Mucosa of descending colon (tissue), 3 donors: ENCODE measurements at regions not wholly inside any gene's neighbourhood (a gene's known extent, or its start where the extent isn't known, plus 50 kb on each side); places are given as distances from the start of the nearest gene placed in this dataset.

Experiments
- ATAC-seq: fragments of 200-7000 bp; cut with Tn5 transposase; one replicate; pipeline ENCODE4 v1.9.1; 2020; ENCODE audit warnings: mild to moderate bottlenecking, moderate library complexity
- DNase-seq, 3 donors: peaks; one replicate each; pipeline ENCODE4 v3.0.0-alpha.2; 2020
- H3K36me3 ChIP-seq: fragments of 200-600 bp; one replicate; pipeline ENCODE4 v1.8.0; 2021; ENCODE audit warnings: low read depth, mild to moderate bottlenecking
- H3K4me1 ChIP-seq: fragments of 200-600 bp; one replicate; pipeline ENCODE4 v1.8.0; 2021; ENCODE audit warnings: low read depth, mild to moderate bottlenecking
- H3K4me3 ChIP-seq: fragments of 200-600 bp; one replicate; pipeline ENCODE4 v1.8.0; 2021; ENCODE audit warnings: mild to moderate bottlenecking
- H3K9me3 ChIP-seq: fragments of 200-600 bp; one replicate; pipeline ENCODE4 v1.8.0; 2021; ENCODE audit warnings: mild to moderate bottlenecking
- CTCF ChIP-seq: fragments of 200-600 bp; IDR thresholded peaks from one replicate; pipeline ENCODE4 v1.8.0; 2022; ENCODE audit warnings: antibody characterized with exemption, mild to moderate bottlenecking
- intact Hi-C, 2 donors: fragments of 100-400 bp; cut with DNase I in 1 of 2; cut with micrococcal nuclease in 1 of 2; formaldehyde crosslinking; loops; one replicate each; pipeline versions ENCODE4 v1.11.0 to v1.11.1; 2022; cut with DNase I, micrococcal nuclease
- donor health status: DM: no; HTN: no; CAD: no; lungs with moderate emphysema.
- donor health status: DM: no; HTN: no; CAD: no.
- donor health status: DM: no; HTN: yes; CAD: no.

- intact Hi-C loops = no loop called here
- Histone ChIP-seq H3K36me3 (no peaks in the 10 kb centered on the region), H3K4me1 (no peaks in the 10 kb centered on the region), H3K4me3 (no peak overlapping the region), H3K9me3 (no peaks in the 10 kb centered on the region)
- peak in 1 of 3 donors; percentile 33 for DNase-seq
- ATAC-seq = no peak
- no peak for TF ChIP-seq CTCF
These were observed 93.3 kb downstream of the HMX1 start for GRCh38 chr4:8778291-8778690.

- peak in 1 of 3 donors; percentile 19 for DNase-seq
- no peak for ATAC-seq
- Histone ChIP-seq H3K4me1 (no peaks in the 10 kb centered on the region), H3K36me3 (no peaks in the 10 kb centered on the region), H3K9me3 (no peaks in the 10 kb centered on the region), H3K4me3 (no peak overlapping the region)
- intact Hi-C loops = no loop called here
- no peak for TF ChIP-seq CTCF
These were observed 94.1 kb downstream of the HMX1 start for GRCh38 chr4:8777320-8778196.

GRCh38 chr4:8776366-8776765 is 95.3 kb downstream of the HMX1 start:
- ATAC-seq = no peak
- H3K4me3 ChIP-seq = no peak overlapping the region
- no peaks in the 10 kb centered on the region for H3K36me3 ChIP-seq
- intact Hi-C loops = no loop called here
- peak in 1 of 3 donors; percentile 12 for DNase-seq
- no peaks in the 10 kb centered on the region for H3K4me1 ChIP-seq
- TF ChIP-seq CTCF = no peak
- H3K9me3 ChIP-seq = no peaks in the 10 kb centered on the region

- Histone ChIP-seq H3K36me3 (no peaks in the 10 kb centered on the region), H3K9me3 (no peaks in the 10 kb centered on the region), H3K4me1 (no peaks in the 10 kb centered on the region), H3K4me3 (no peak overlapping the region)
- no peak for ATAC-seq
- TF ChIP-seq CTCF = no peak
- intact Hi-C loops = no loop called here
- DNase-seq = peak in 2 of 3 donors; percentile 4 to 40
These were observed 95.8 kb downstream of the HMX1 start for GRCh38 chr4:8775751-8776355.

- intact Hi-C loops = no loop called here
- H3K9me3 ChIP-seq = no peaks in the 10 kb centered on the region
- DNase-seq (no peak), ATAC-seq (no peak)
- H3K36me3 ChIP-seq = no peaks in the 10 kb centered on the region
- no peaks in the 10 kb centered on the region for H3K4me1 ChIP-seq
- no peak for TF ChIP-seq CTCF
- no peak overlapping the region for H3K4me3 ChIP-seq
These were observed 96.5 kb downstream of the HMX1 start for GRCh38 chr4:8775121-8775520.
